Upper lobe of right lung (tissue), 1 donor: ENCODE measurements at regions not wholly inside any gene's neighbourhood (a gene's known extent, or its start where the extent isn't known, plus 50 kb on each side); places are given as distances from the start of the nearest gene placed in this dataset.
A peak's percentile ranks its signal among the peaks of the same experiment; 100 is the strongest.
"Not testable (repeated sequence)": the region's sequence is repeated elsewhere in the genome, so short reads cannot be mapped to it uniquely, and the experiment has no call there.

Source experiments
- ATAC-seq: fragments of 200-7000 bp; cut with Tn5 transposase; one replicate; pipeline ENCODE4 v1.9.1; 2020; ENCODE audit warnings: mild to moderate bottlenecking, moderate library complexity
- DNase-seq: peaks from one replicate; pipeline ENCODE4 v3.0.0-alpha.2; 2020
- H3K27ac ChIP-seq: fragments of 200-600 bp; one replicate; pipeline ENCODE4 v1.8.0; 2022
- H3K27me3 ChIP-seq: fragments of 200-600 bp; one replicate; pipeline ENCODE4 v1.8.0; 2022; ENCODE audit warnings: mild to moderate bottlenecking
- H3K36me3 ChIP-seq: fragments of 200-600 bp; one replicate; pipeline ENCODE4 v1.8.0; 2022
- H3K4me1 ChIP-seq: fragments of 200-600 bp; one replicate; pipeline ENCODE4 v1.8.0; 2022
- H3K4me3 ChIP-seq: fragments of 200-600 bp; one replicate; pipeline ENCODE4 v1.8.0; 2022; ENCODE audit warnings: mild to moderate bottlenecking
- H3K9me3 ChIP-seq: fragments of 200-600 bp; one replicate; pipeline ENCODE4 v1.8.0; 2022
- intact Hi-C: fragments of 100-400 bp; cut with DNase I; formaldehyde crosslinking; loops from one replicate; pipeline ENCODE4 v1.11.0; 2022
- TF ChIP-seq, protein P1 (sequence below): fragments of 200-600 bp; IDR thresholded peaks from one replicate; pipeline ENCODE4 v1.8.0; 2022; ENCODE audit warnings: antibody characterized with exemption
- donor health status: DM: no; HTN: yes; CAD: no; lungs with severe emphysema.

DNA sequence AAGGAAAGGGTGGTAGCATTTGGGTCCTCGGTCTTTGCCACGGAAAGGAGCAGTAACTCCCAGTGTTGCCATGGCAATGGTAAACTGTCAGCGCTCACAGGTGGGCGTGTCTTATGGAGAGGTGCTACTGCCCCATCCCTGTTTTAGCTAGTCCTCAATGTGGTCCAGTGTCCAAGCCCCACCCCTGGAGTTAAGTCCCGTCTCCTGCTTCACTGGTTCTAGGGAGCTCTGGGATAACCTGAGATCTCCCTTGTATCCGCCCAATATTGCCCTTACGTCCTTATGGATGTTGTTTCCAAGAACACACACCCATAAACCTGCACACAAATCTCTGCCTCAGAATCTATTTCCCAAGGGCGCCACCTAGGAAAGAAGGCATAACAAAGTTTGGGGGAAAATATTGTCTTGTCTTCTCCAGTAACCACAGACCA is 64.2 kb downstream of the SPRING1 start:
- peaks cover 13% of the 10 kb centered on the region for H3K4me1 ChIP-seq
- intact Hi-C loops, result no loop called here
- DNase-seq (peak; percentile 29), ATAC-seq (no peak)
- H3K27me3 ChIP-seq, result no peaks in the 10 kb centered on the region
- TF ChIP-seq, protein P1, sequence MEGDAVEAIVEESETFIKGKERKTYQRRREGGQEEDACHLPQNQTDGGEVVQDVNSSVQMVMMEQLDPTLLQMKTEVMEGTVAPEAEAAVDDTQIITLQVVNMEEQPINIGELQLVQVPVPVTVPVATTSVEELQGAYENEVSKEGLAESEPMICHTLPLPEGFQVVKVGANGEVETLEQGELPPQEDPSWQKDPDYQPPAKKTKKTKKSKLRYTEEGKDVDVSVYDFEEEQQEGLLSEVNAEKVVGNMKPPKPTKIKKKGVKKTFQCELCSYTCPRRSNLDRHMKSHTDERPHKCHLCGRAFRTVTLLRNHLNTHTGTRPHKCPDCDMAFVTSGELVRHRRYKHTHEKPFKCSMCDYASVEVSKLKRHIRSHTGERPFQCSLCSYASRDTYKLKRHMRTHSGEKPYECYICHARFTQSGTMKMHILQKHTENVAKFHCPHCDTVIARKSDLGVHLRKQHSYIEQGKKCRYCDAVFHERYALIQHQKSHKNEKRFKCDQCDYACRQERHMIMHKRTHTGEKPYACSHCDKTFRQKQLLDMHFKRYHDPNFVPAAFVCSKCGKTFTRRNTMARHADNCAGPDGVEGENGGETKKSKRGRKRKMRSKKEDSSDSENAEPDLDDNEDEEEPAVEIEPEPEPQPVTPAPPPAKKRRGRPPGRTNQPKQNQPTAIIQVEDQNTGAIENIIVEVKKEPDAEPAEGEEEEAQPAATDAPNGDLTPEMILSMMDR, result peak; percentile 6
- no peaks in the 10 kb centered on the region for H3K9me3 ChIP-seq
- H3K4me3 ChIP-seq, result no peak overlapping the region
- H3K36me3 ChIP-seq, result no peaks in the 10 kb centered on the region
- no peak overlapping the region for H3K27ac ChIP-seq

DNA sequence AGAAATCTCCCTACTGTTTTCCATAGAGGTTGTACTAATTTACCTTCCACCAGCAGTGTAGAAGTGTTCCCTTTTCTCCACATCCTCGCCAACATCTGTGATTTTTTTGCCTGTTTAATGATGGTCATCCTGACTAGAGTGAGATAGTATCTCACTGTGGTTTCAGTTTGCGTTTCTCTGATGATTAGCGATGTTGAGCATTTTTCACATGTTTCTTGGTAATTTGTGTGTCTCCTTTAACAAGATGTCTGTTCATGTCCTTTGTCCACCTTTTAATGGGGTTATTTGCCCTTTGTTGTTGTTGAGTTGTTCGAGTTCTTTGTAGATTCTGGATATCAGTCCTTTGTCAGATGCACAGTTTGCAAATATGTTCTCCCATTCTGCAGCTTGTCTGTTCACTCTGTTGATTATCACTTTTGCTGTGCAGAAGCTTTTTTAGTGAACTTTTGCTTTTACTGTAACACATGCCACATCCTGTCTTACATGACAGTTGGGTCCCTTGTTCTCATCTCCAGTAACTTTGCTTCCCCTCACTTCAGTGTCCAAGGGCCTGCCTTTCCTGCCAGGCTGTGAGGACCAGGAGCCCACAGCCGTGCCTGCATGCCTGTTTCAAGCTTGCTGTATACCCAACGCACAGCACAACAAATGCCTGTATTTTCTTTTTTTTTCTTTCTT is 64.9 kb downstream of the SPRING1 start:
- TF ChIP-seq, protein P1, result no peak
- H3K27ac ChIP-seq, result no peak overlapping the region
- H3K9me3 ChIP-seq, result no peaks in the 10 kb centered on the region
- H3K4me3 ChIP-seq, result no peak overlapping the region
- H3K4me1 ChIP-seq, result peaks cover 13% of the 10 kb centered on the region
- no peak for ATAC-seq
- no peaks in the 10 kb centered on the region for H3K27me3 ChIP-seq
- DNase-seq, result peak; percentile 7
- no peaks in the 10 kb centered on the region for H3K36me3 ChIP-seq
- intact Hi-C loops, result no loop called here

- ATAC-seq, result no peak
- no peaks in the 10 kb centered on the region for H3K9me3 ChIP-seq
- H3K27ac ChIP-seq, result no peak overlapping the region
- TF ChIP-seq, protein P1, result no peak
- no peaks in the 10 kb centered on the region for H3K36me3 ChIP-seq
- peaks cover 11% of the 10 kb centered on the region for H3K4me1 ChIP-seq
- no peaks in the 10 kb centered on the region for H3K27me3 ChIP-seq
- intact Hi-C loops, result no loop called here
- H3K4me3 ChIP-seq, result no peak overlapping the region
- DNase-seq, result no peak
These were observed 65.9 kb downstream of the SPRING1 start for GRCh38 chr12:116672010-116672409.

DNA sequence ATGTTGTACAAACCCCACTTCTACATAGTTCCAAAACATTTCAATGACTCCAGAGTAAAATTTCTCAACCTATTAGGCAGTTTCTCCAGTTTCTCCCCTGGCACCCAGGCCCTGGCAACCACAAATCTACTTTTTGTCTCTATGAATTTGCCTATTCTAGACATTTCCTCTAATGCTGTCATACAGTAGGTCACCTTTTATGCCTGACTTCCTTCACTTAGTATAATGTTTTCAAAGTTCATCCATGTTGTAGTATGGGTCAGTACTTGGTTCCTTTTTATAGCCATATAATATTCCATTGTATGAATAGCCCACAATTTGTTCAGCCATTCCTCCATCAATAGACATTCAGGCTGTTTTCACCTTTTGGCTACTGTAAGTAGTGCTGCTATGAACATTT is 67.0 kb downstream of the SPRING1 start:
- Histone ChIP-seq H3K27me3 (no peaks in the 10 kb centered on the region), H3K4me1 (no peaks in the 10 kb centered on the region), H3K4me3 (no peak overlapping the region), H3K9me3 (no peaks in the 10 kb centered on the region), H3K27ac (no peak overlapping the region), H3K36me3 (no peaks in the 10 kb centered on the region)
- DNase-seq (no peak), ATAC-seq (no peak)
- intact Hi-C loops, result no loop called here
- TF ChIP-seq, protein P1, result no peak

DNA sequence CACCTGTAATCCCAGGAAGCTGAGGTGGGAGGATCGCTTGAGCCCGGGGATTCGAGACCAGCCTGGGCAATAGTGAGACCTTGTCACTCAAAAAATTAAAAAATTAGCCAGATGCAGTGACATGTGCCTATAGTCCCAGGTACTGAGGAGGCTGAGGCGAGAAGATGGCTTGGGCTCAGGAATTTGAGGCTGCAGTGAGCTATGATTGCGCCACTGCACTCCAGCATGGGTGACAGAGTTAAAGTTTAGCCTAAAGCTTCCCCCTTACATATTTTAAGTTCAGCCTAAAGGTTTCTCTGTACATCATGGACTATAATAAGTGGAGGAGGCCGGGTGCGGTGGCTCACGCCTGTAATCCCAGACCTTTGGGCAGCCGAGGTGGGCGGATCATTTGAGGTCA is 70.1 kb downstream of the SPRING1 start:
- H3K9me3 ChIP-seq, result no peaks in the 10 kb centered on the region
- TF ChIP-seq, protein P1, result no peak
- H3K4me3 ChIP-seq, result no peak overlapping the region
- no peaks in the 10 kb centered on the region for H3K36me3 ChIP-seq
- no peaks in the 10 kb centered on the region for H3K27me3 ChIP-seq
- intact Hi-C loops, result no loop called here
- no peak for DNase-seq
- H3K4me1 ChIP-seq, result peaks cover 6% of the 10 kb centered on the region
- ATAC-seq, result no peak
- no peak overlapping the region for H3K27ac ChIP-seq

GRCh38 chr12:116666829-116667228 is 71.0 kb downstream of the SPRING1 start:
- H3K27ac ChIP-seq, DNase-seq, ATAC-seq, H3K9me3 ChIP-seq, H3K4me3 ChIP-seq, H3K27me3 ChIP-seq, intact Hi-C loops, H3K36me3 ChIP-seq: not testable (repeated sequence)
- H3K4me1 ChIP-seq, result peaks cover 13% of the 10 kb centered on the region
